Sigmoid colon (tissue), 6 donors: ENCODE measurements at regions not wholly inside any gene's neighbourhood (a gene's known extent, or its start where the extent isn't known, plus 50 kb on each side); places are given as distances from the start of the nearest gene placed in this dataset.

Experiments
- DNase-seq: peaks from one replicate; pipeline ENCODE4 v3.0.0-alpha.2; 2019
- H3K27ac ChIP-seq, 4 donors: fragments of 200-600 bp; sonication (generic); one replicate each; pipeline ENCODE4 v1.5.1; 2016 to 2019; ENCODE audit warnings: mild to moderate bottlenecking in 1 of 4
- H3K27me3 ChIP-seq, 3 donors: fragments of 200-600 bp; sonication (generic); one replicate each; pipeline ENCODE4 v1.5.1; 2019; ENCODE audit warnings: mild to moderate bottlenecking in 1 of 3
- H3K36me3 ChIP-seq, 4 donors: fragments of 200-600 bp; sonication (generic); one replicate each; pipeline ENCODE4 v1.5.1; 2016 to 2019
- H3K4me1 ChIP-seq, 4 donors: fragments of 200-600 bp; sonication (generic); one replicate each; pipeline ENCODE4 v1.5.1; 2017 to 2019
- H3K4me3 ChIP-seq, 4 donors: fragments of 200-600 bp; sonication (generic); one replicate each; pipeline ENCODE4 v1.5.1; 2017 to 2019; ENCODE audit warnings: mild to moderate bottlenecking in 2 of 4, moderate library complexity in 1 of 4
- H3K9me3 ChIP-seq, 4 donors: fragments of 200-600 bp in 3 of 4; sonication (generic) in 3 of 4; one replicate each; pipeline versions ENCODE4 v1.5.1 to v1.6.1; 2013 to 2019
- EP300 ChIP-seq, 4 donors: sonication (generic); formaldehyde crosslinking; IDR thresholded peaks; one replicate each; pipeline ENCODE4 v1.6.1; 2017; ENCODE audit warnings: antibody characterized with exemption in 4 of 4
- POLR2A ChIP-seq, 2 donors: fragments of 450-650 bp; IDR thresholded peaks; one replicate each; pipeline ENCODE4 v1.6.1; 2016; ENCODE audit warnings: antibody characterized with exemption in 2 of 2, mild to moderate bottlenecking in 2 of 2, moderate library complexity in 2 of 2
- POLR2AphosphoS5 ChIP-seq, 4 donors: sonication (generic); formaldehyde crosslinking; IDR thresholded peaks; one replicate each; pipeline ENCODE4 v1.6.1; 2017; ENCODE audit warnings: antibody characterized with exemption in 4 of 4
- WGBS, 2 donors: extraction: QIAGEN DNeasy Blood & Tissue Kit; methylation state at CpG; one replicate each; pipeline ENCODE4 v1.1.7; 2013; 5-methylcytosine and 5-hydroxymethylcytosine counted together
- intact Hi-C: fragments of 100-400 bp; cut with DNase I; formaldehyde crosslinking; loops from one replicate; pipeline ENCODE4 v1.15.1; 2023
- TF ChIP-seq, protein P1 (sequence below), 4 experiments: fragments of 450-650 bp in 3 of 4; fragments of 200-600 bp in 1 of 4; IDR thresholded peaks; one replicate each; pipeline ENCODE4 v1.5.1; 2016 to 2019; ENCODE audit warnings: antibody characterized with exemption in 4 of 4, mild to moderate bottlenecking in 3 of 4, moderate library complexity in 2 of 4
- donor health status: healthy with polysubstance abuse.
- donor health status: healthy.

DNA sequence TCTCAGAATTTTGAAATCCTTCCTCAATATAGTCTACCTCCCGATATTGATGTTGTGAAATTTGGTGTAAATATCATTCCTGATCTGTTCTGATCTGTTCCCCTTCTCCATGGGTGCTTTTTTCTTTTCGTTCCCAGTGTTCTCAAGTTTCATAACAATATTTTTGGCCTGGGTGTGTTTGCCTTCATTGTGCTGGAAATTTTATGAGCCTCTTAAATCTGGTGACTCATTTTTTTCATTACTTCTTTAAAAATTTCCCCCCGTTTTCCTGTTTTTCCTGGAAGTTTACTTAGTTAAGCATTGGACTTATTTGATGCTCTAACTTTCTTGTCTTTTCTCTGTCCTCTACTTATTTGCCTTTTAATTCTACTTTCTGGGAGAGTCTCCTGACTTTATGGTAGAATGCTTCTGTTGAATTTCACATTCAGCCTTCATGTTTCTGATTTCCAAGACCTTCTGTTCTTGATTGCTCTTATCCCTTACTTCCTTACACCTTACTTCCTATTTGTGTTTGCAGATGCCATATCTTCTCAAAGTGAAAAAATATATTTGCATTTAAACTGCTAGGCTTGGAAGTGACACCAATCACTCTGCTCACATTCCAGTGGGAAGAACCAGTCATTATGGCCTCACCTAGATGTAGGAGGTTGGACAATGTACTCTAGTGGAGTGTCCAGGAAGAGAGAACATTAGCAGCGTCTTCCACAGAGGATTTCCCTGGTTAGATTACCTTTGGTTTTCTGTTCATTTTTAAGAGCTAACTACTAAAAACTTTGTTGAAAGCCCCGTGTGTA lies 441.9 kb downstream of the ARHGEF28 start:
- Histone ChIP-seq H3K27ac (peak overlapping the region in 1 of 4 donors; percentile 5), H3K9me3 (no peaks in the 10 kb centered on the region)

GRCh38 chr5:74064911-74065310 lies 438.9 kb downstream of the ARHGEF28 start:
- Histone ChIP-seq H3K36me3 (no peaks in the 10 kb centered on the region), H3K9me3 (no peaks in the 10 kb centered on the region), H3K4me1 (peaks cover 0 to 10% (median 6%) of the 10 kb centered on the region in 4 donors), H3K4me3 (no peak overlapping the region), H3K27me3 (no peaks in the 10 kb centered on the region), H3K27ac (no peak overlapping the region)
- WGBS, 2 donors: 86 to 92% methylated on average over 3 of the region's 3 CpGs
- intact Hi-C loops: no loop called here
- TF ChIP-seq EP300 (IDR thresholded peaks at IDR 0.05): no peak
- TF ChIP-seq, protein P1, sequence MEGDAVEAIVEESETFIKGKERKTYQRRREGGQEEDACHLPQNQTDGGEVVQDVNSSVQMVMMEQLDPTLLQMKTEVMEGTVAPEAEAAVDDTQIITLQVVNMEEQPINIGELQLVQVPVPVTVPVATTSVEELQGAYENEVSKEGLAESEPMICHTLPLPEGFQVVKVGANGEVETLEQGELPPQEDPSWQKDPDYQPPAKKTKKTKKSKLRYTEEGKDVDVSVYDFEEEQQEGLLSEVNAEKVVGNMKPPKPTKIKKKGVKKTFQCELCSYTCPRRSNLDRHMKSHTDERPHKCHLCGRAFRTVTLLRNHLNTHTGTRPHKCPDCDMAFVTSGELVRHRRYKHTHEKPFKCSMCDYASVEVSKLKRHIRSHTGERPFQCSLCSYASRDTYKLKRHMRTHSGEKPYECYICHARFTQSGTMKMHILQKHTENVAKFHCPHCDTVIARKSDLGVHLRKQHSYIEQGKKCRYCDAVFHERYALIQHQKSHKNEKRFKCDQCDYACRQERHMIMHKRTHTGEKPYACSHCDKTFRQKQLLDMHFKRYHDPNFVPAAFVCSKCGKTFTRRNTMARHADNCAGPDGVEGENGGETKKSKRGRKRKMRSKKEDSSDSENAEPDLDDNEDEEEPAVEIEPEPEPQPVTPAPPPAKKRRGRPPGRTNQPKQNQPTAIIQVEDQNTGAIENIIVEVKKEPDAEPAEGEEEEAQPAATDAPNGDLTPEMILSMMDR (IDR thresholded peaks at IDR 0.05): no peak
- TF ChIP-seq POLR2AphosphoS5 (IDR thresholded peaks at IDR 0.05): no peak
- TF ChIP-seq POLR2A (IDR thresholded peaks at IDR 0.05): no peak
- DNase-seq: no peak

More for the DNA sequence above, 441.9 kb downstream of the ARHGEF28 start:
- H3K36me3 ChIP-seq: no peaks in the 10 kb centered on the region
- H3K27me3 ChIP-seq: no peaks in the 10 kb centered on the region
- WGBS, 2 donors: 49 to 68% methylated on average over 5 of the region's 5 CpGs
- DNase-seq: no peak
- intact Hi-C loops: no loop called here
- TF ChIP-seq POLR2A (IDR thresholded peaks at IDR 0.05) (no peak), POLR2AphosphoS5 (IDR thresholded peaks at IDR 0.05) (no peak), EP300 (IDR thresholded peaks at IDR 0.05) (no peak)
- TF ChIP-seq, protein P1 (IDR thresholded peaks at IDR 0.05): no peak
- H3K4me1 ChIP-seq: peaks cover 0 to 10% (median 6%) of the 10 kb centered on the region in 4 donors
- no peak overlapping the region for H3K4me3 ChIP-seq

DNA sequence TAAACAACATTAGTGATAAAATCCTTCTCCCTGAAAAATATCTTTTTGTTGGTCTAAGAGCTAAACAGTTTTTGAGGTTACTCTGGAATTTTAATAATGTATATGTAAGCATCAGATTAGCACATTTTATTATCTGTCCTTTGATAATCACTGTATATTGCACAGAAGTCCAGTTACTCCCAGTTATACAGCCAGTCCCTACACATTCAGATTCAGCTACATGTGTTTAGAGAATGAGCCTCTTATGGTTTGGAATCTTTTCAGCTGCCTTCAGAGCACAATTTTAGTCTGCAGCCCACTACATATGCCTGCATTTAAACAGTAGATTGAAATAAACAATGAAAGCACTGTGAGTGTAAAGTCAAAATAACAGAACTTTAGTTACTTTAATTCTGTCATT lies 438.2 kb downstream of the ARHGEF28 start:
- Histone ChIP-seq H3K4me1 (peaks cover 0 to 10% (median 6%) of the 10 kb centered on the region in 4 donors), H3K9me3 (no peaks in the 10 kb centered on the region), H3K27me3 (no peaks in the 10 kb centered on the region), H3K36me3 (no peaks in the 10 kb centered on the region), H3K27ac (no peak overlapping the region), H3K4me3 (no peak overlapping the region)
- no peak for TF ChIP-seq POLR2A (IDR thresholded peaks at IDR 0.05)
- TF ChIP-seq POLR2AphosphoS5 (IDR thresholded peaks at IDR 0.05): no peak
- TF ChIP-seq EP300 (IDR thresholded peaks at IDR 0.05): no peak
- TF ChIP-seq, protein P1 (IDR thresholded peaks at IDR 0.05): no peak
- DNase-seq: no peak
- intact Hi-C loops: no loop called here

DNA sequence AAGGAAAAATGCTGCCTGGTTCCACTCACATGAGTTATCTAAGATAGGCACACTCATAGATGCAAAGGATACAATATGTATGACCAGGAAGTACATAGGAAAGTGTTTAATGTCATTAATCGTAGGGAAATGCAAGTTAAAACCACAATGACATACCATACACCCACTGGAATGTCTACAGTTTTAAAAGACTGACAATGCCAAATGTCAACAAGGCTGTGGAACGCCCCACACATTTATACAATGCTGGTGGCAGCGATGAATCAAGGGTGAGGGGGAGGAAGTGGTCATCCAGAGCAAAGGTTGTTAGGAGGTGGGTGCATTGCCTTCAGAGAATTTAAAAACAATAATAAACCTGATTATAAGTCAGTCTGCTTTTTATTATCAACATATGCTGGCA lies 437.8 kb downstream of the ARHGEF28 start:
- intact Hi-C loops: no loop called here
- Histone ChIP-seq H3K36me3 (no peaks in the 10 kb centered on the region), H3K4me1 (peaks cover 0 to 10% (median 6%) of the 10 kb centered on the region in 4 donors), H3K27ac (no peak overlapping the region), H3K4me3 (no peak overlapping the region), H3K27me3 (no peaks in the 10 kb centered on the region), H3K9me3 (no peaks in the 10 kb centered on the region)
- TF ChIP-seq, protein P1 (IDR thresholded peaks at IDR 0.05): no peak
- no peak for TF ChIP-seq EP300 (IDR thresholded peaks at IDR 0.05)
- no peak for TF ChIP-seq POLR2A (IDR thresholded peaks at IDR 0.05)
- TF ChIP-seq POLR2AphosphoS5 (IDR thresholded peaks at IDR 0.05): no peak
- no peak for DNase-seq
- WGBS, 2 donors: 24 to 45% methylated on average over 3 of the region's 3 CpGs
